Thyroid gland (tissue), 4 donors: ENCODE measurements at regions not wholly inside any gene's neighbourhood (a gene's known extent, or its start where the extent isn't known, plus 50 kb on each side); places are given as distances from the start of the nearest gene placed in this dataset.

Experiments
- DNase-seq, 2 donors: peaks; one replicate each; pipeline ENCODE4 v3.0.0-alpha.2; 2019
- H3K27ac ChIP-seq, 3 donors: fragments of 200-600 bp; sonication (generic); 1 replicate in 2 of 3; 2 replicates in 1 of 3; pipeline ENCODE4 v1.5.1; 2016 to 2019; ENCODE audit warnings: mild to moderate bottlenecking in 1 of 3, moderate library complexity in 1 of 3
- H3K27me3 ChIP-seq: fragments of 200-600 bp; sonication (generic); one replicate; pipeline ENCODE4 v1.5.1; 2019
- H3K36me3 ChIP-seq, 2 donors: fragments of 200-600 bp; sonication (generic); one replicate each; pipeline ENCODE4 v1.5.1; 2016 to 2019
- H3K4me1 ChIP-seq, 2 donors: fragments of 200-600 bp; sonication (generic); one replicate each; pipeline ENCODE4 v1.5.1; 2017 to 2019
- H3K4me3 ChIP-seq, 3 donors: fragments of 200-600 bp; sonication (generic); replicated peaks in 1 of 3; 1 replicate in 2 of 3; 2 replicates in 1 of 3; pipeline ENCODE4 v1.5.1; 2016; ENCODE audit warnings: mild to moderate bottlenecking in 1 of 3
- H3K9me3 ChIP-seq: fragments of 200-600 bp; sonication (generic); one replicate; pipeline ENCODE4 v1.5.1; 2017
- CTCF ChIP-seq, 6 experiments: fragments of 200-600 bp in 3 of 6; fragments of 450-650 bp in 3 of 6; sonication (generic) in 3 of 6; IDR thresholded peaks; one replicate each; pipeline ENCODE4 v1.5.1; 2016 to 2019; ENCODE audit warnings: antibody characterized with exemption in 6 of 6, mild to moderate bottlenecking in 2 of 6, inconsistent platforms in 1 of 6, moderate library complexity in 1 of 6
- POLR2A ChIP-seq, 2 donors: fragments of 450-650 bp; IDR thresholded peaks; one replicate each; pipeline ENCODE4 v1.6.1; 2017; ENCODE audit warnings: antibody characterized with exemption in 2 of 2, mild to moderate bottlenecking in 2 of 2, moderate library complexity in 1 of 2
- WGBS, 2 donors: methylation state at CpG; one replicate each; pipeline ENCODE4 v1.1.5; 2017; 5-methylcytosine and 5-hydroxymethylcytosine counted together
- intact Hi-C: fragments of 100-400 bp; cut with DNase I; formaldehyde crosslinking; loops from one replicate; pipeline ENCODE4 v1.15.1; 2023

- no peak for TF ChIP-seq POLR2A (IDR thresholded peaks at IDR 0.05)
- no peak for TF ChIP-seq CTCF (IDR thresholded peaks at IDR 0.05)
- no peak overlapping the region for H3K4me3 ChIP-seq
- DNase-seq: no peak
- intact Hi-C loops: no loop called here
- WGBS, 2 donors: 86 to 91% methylated on average over 6 of the region's 6 CpGs
- peaks cover 0 to 4% of the 10 kb centered on the region in 2 donors for H3K4me1 ChIP-seq
- H3K36me3 ChIP-seq: no peaks in the 10 kb centered on the region
- H3K9me3 ChIP-seq: no peaks in the 10 kb centered on the region
- no peak overlapping the region for H3K27ac ChIP-seq
- H3K27me3 ChIP-seq: no peaks in the 10 kb centered on the region
These were observed 51.6 kb upstream of the THUMPD3 start for GRCh38 chr3:9311228-9311627.
